Osteoblast (primary cell): ENCODE measurements at regions not wholly inside any gene's neighbourhood (a gene's known extent, or its start where the extent isn't known, plus 50 kb on each side); places are given as distances from the start of the nearest gene placed in this dataset.

Experiments used
- DNase-seq: peaks from one replicate; pipeline ENCODE4 v3.0.0; 2011; ENCODE audit warnings: low spot score, mixed read lengths; ENCODE audit not compliant: insufficient read length; ENCODE audit errors: missing footprints
- H2AFZ ChIP-seq: 2 replicates; pipeline ENCODE4 v1.6.0; 2011; ENCODE audit warnings: mild to moderate bottlenecking, low read length
- H3K27ac ChIP-seq: 2 replicates; pipeline ENCODE4 v1.5.1; 2011; ENCODE audit warnings: mild to moderate bottlenecking, low read depth, low read length, moderate library complexity
- H3K27me3 ChIP-seq: 2 replicates; pipeline ENCODE4 v1.6.0; 2012; ENCODE audit warnings: mild to moderate bottlenecking, control low read depth, inconsistent platforms, low read length, moderate library complexity; ENCODE audit not compliant: insufficient read depth
- H3K36me3 ChIP-seq: 2 replicates; pipeline ENCODE4 v1.5.1; 2011; ENCODE audit warnings: mild to moderate bottlenecking, low read length, control low read depth, moderate library complexity; ENCODE audit not compliant: insufficient read depth
- H3K4me1 ChIP-seq: 2 replicates; pipeline ENCODE4 v1.5.1; 2011; ENCODE audit warnings: mild to moderate bottlenecking, low read length, control low read depth, moderate library complexity; ENCODE audit not compliant: insufficient read depth
- H3K4me2 ChIP-seq: 2 replicates; pipeline ENCODE4 v1.6.0; 2011; ENCODE audit warnings: mild to moderate bottlenecking, low read length; ENCODE audit not compliant: insufficient read depth
- H3K4me3 ChIP-seq: fragments of 200-600 bp; sonication (generic); 3 replicates; pipeline ENCODE4 v1.5.1; 2012; ENCODE audit warnings: mild to moderate bottlenecking, low read length, inconsistent platforms; ENCODE audit not compliant: insufficient read depth
- H3K79me2 ChIP-seq: 2 replicates; pipeline ENCODE4 v1.6.0; 2012; ENCODE audit warnings: mild to moderate bottlenecking, low read length, control low read depth, inconsistent platforms; ENCODE audit not compliant: insufficient read depth
- H3K9me3 ChIP-seq: 2 replicates; pipeline ENCODE4 v1.5.1; 2011; ENCODE audit warnings: low read depth, low read length, control low read depth
- H4K20me1 ChIP-seq: 2 replicates; pipeline ENCODE4 v1.6.0; 2012; ENCODE audit warnings: mild to moderate bottlenecking, low read length, control low read depth; ENCODE audit not compliant: insufficient read depth
- CTCF ChIP-seq: IDR thresholded peaks from 2 replicates; pipeline ENCODE4 v1.5.1; 2011; ENCODE audit warnings: mild to moderate bottlenecking, low read depth, low read length, moderate library complexity; ENCODE audit errors: extremely low read depth

GRCh38 chr16:27633721-27634120, 83.8 kb downstream of the KATNIP start:
- no peaks in the 10 kb centered on the region for H3K9me3 ChIP-seq
- H2AFZ ChIP-seq = no peak overlapping the region
- H3K27ac ChIP-seq = no peak overlapping the region
- DNase-seq = no peak
- peaks cover 3% of the 10 kb centered on the region for H3K36me3 ChIP-seq
- H3K79me2 ChIP-seq = no peaks in the 10 kb centered on the region
- H3K27me3 ChIP-seq = no peaks in the 10 kb centered on the region
- H3K4me1 ChIP-seq = peaks cover 27% of the 10 kb centered on the region
- no peak for TF ChIP-seq CTCF
- no peak overlapping the region for H3K4me3 ChIP-seq
- H3K4me2 ChIP-seq = no peak overlapping the region
- no peaks in the 10 kb centered on the region for H4K20me1 ChIP-seq

- H3K9me3 ChIP-seq = no peaks in the 10 kb centered on the region
- peak overlapping the region; percentile 76 for H3K27ac ChIP-seq
- no peak for DNase-seq
- no peaks in the 10 kb centered on the region for H3K79me2 ChIP-seq
- H3K4me3 ChIP-seq = peak overlapping the region; percentile 31
- H3K27me3 ChIP-seq = no peaks in the 10 kb centered on the region
- H3K4me2 ChIP-seq = peak overlapping the region; percentile 67
- no peaks in the 10 kb centered on the region for H4K20me1 ChIP-seq
- H3K36me3 ChIP-seq = peaks cover 3% of the 10 kb centered on the region
- TF ChIP-seq CTCF = no peak
- H3K4me1 ChIP-seq = peaks cover 27% of the 10 kb centered on the region
- peak overlapping the region; percentile 76 for H2AFZ ChIP-seq
These were observed 84.8 kb downstream of the KATNIP start for GRCh38 chr16:27634779-27635178.

- H2AFZ ChIP-seq = no peak overlapping the region
- peaks cover 27% of the 10 kb centered on the region for H3K4me1 ChIP-seq
- H3K27ac ChIP-seq = no peak overlapping the region
- no peak overlapping the region for H3K4me2 ChIP-seq
- no peak for TF ChIP-seq CTCF
- H3K79me2 ChIP-seq = no peaks in the 10 kb centered on the region
- no peaks in the 10 kb centered on the region for H3K27me3 ChIP-seq
- DNase-seq = no peak
- H3K36me3 ChIP-seq = peaks cover 3% of the 10 kb centered on the region
- no peaks in the 10 kb centered on the region for H4K20me1 ChIP-seq
- H3K9me3 ChIP-seq = no peaks in the 10 kb centered on the region
- H3K4me3 ChIP-seq = no peak overlapping the region
These were observed 86.7 kb downstream of the KATNIP start for GRCh38 chr16:27636453-27637240.

DNA sequence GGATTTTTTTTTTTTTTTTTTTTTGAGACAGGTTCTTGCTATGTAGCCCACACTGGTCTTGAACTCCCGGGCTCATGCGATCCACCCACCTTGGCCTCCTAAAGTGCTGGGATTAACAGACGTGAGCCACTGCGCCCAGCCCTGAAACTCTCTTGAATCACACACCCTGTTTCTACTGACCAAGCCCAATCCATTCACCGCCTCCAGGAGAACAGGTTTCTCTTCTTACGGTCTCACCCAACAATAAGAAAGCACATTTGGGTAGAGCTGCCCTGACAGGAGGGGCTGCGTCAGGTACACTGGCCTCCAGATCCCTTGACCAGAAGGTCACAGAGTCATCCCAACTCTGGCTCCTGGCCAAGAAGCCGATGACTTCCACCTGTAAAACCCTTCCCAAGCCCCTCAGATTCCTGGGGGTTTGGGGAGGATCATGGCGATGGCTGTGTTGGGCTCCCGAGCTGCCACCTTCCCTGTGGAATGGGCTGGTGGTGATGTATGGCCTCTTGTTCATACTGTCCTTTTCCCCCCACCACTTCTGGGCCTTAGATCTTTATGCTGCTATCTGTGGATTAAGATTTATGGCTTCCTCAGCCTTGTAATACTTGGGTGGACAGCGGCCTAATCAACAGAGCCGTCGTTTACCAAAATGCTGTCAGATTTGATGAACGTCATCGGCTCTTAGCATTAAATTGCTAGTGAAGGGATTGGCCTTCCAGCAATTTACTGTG, 89.1 kb downstream of the KATNIP start:
- H3K4me1 ChIP-seq = peaks cover 27% of the 10 kb centered on the region
- no peak overlapping the region for H3K27ac ChIP-seq
- TF ChIP-seq CTCF = no peak
- DNase-seq = no peak
- no peaks in the 10 kb centered on the region for H4K20me1 ChIP-seq
- H2AFZ ChIP-seq = no peak overlapping the region
- no peaks in the 10 kb centered on the region for H3K27me3 ChIP-seq
- H3K4me3 ChIP-seq = no peak overlapping the region
- H3K9me3 ChIP-seq = no peaks in the 10 kb centered on the region
- no peaks in the 10 kb centered on the region for H3K79me2 ChIP-seq
- no peak overlapping the region for H3K4me2 ChIP-seq
- peaks cover 3% of the 10 kb centered on the region for H3K36me3 ChIP-seq
